PC-9 (cell line): ENCODE measurements at regions not wholly inside any gene's neighbourhood (a gene's known extent, or its start where the extent isn't known, plus 50 kb on each side); places are given as distances from the start of the nearest gene placed in this dataset.
"Not testable (repeated sequence)": the region's sequence is repeated elsewhere in the genome, so short reads cannot be mapped to it uniquely, and the experiment has no call there.

Experiments
- BruUV-seq: library from RNA; stranded (reverse); fragments of 400-500 nt; replicated peaks from 2 replicates; lab custom pipeline; 2021; lab: Mats Ljungman, UMichigan
- CTCF ChIA-PET: fragments of 300-600 bp; sonication (Branson Sonifier 250); formaldehyde crosslinking; loops from one replicate; lab custom pipeline; 2022; ENCODE audit warnings: antibody characterized with exemption; lab: Charles Lee
- POLR2A ChIA-PET: fragments of 300-600 bp; sonication (Branson Sonifier 250); formaldehyde crosslinking; loops from one replicate; lab custom pipeline; 2022; ENCODE audit warnings: antibody characterized with exemption; ENCODE audit not compliant: unreplicated experiment; lab: Charles Lee
- DNase-seq, 2 experiments: peaks; one replicate each; pipeline versions ENCODE4 v3.0.0 to v3.0.0-alpha.2; 2015 to 2022; ENCODE audit warnings: mixed read lengths in 1 of 2
- H2AFZ ChIP-seq: fragments of 200-600 bp; sonication (generic); 2 replicates; pipeline ENCODE4 v1.8.1; 2017; ENCODE audit warnings: antibody characterized with exemption
- H3F3A ChIP-seq: fragments of 200-600 bp; sonication (generic); 2 replicates; pipeline ENCODE4 v1.8.1; 2017; ENCODE audit warnings: antibody characterized with exemption, mild to moderate bottlenecking, low read depth; ENCODE audit not compliant: insufficient read depth
- H3K27ac ChIP-seq: fragments of 200-600 bp; sonication (generic); 2 replicates; pipeline ENCODE4 v1.6.1; 2016; ENCODE audit warnings: mixed run types
- H3K27me3 ChIP-seq: fragments of 200-600 bp; sonication (generic); 2 replicates; pipeline ENCODE4 v1.6.1; 2016; ENCODE audit warnings: low read depth, mixed run types; ENCODE audit not compliant: insufficient read depth
- H3K36me3 ChIP-seq: fragments of 200-600 bp; sonication (generic); 2 replicates; pipeline ENCODE4 v1.6.1; 2016; ENCODE audit warnings: low read depth, mixed run types
- H3K4me1 ChIP-seq: fragments of 200-600 bp; sonication (generic); replicated peaks from 2 replicates; pipeline ENCODE4 v1.6.1; 2016; ENCODE audit warnings: mixed run types; ENCODE audit not compliant: insufficient read depth
- H3K4me2 ChIP-seq: fragments of 200-600 bp; sonication (generic); 2 replicates; pipeline ENCODE4 v1.6.1; 2017; ENCODE audit warnings: mixed run types
- H3K4me3 ChIP-seq: fragments of 200-600 bp; sonication (generic); 2 replicates; pipeline ENCODE4 v1.6.1; 2016; ENCODE audit warnings: mixed run types
- H3K79me2 ChIP-seq: fragments of 200-600 bp; sonication (generic); 2 replicates; pipeline ENCODE4 v1.6.1; 2017; ENCODE audit warnings: low read depth, mixed run types
- H3K9me2 ChIP-seq: fragments of 200-600 bp; sonication (generic); 2 replicates; pipeline ENCODE4 v1.8.1; 2017; ENCODE audit warnings: mild to moderate bottlenecking; ENCODE audit not compliant: insufficient read depth
- H3K9me3 ChIP-seq: fragments of 200-600 bp; sonication (generic); 2 replicates; pipeline ENCODE4 v1.8.1; 2016; ENCODE audit warnings: low read depth; ENCODE audit not compliant: insufficient read depth
- H4K20me1 ChIP-seq: fragments of 200-600 bp; sonication (generic); 2 replicates; pipeline ENCODE4 v1.8.1; 2017; ENCODE audit not compliant: insufficient read depth
- EZH2 ChIP-seq: fragments of 200-600 bp; sonication (generic); IDR thresholded peaks from 2 replicates; pipeline ENCODE4 v1.8.0; 2017; ENCODE audit warnings: antibody characterized with exemption, low read depth
- intact Hi-C: fragments of 100-400 bp; cut with micrococcal nuclease; formaldehyde crosslinking; loops from one replicate; pipeline ENCODE4 v1.10.0; 2022; ENCODE audit not compliant: unreplicated experiment
- TF ChIP-seq, protein P1 (sequence below): fragments of 200-600 bp; sonication (generic); conservative IDR thresholded peaks from 2 replicates; pipeline ENCODE4 v1.6.1; 2017; ENCODE audit warnings: mixed run types, antibody characterized with exemption, mild to moderate bottlenecking, moderate library complexity

DNA sequence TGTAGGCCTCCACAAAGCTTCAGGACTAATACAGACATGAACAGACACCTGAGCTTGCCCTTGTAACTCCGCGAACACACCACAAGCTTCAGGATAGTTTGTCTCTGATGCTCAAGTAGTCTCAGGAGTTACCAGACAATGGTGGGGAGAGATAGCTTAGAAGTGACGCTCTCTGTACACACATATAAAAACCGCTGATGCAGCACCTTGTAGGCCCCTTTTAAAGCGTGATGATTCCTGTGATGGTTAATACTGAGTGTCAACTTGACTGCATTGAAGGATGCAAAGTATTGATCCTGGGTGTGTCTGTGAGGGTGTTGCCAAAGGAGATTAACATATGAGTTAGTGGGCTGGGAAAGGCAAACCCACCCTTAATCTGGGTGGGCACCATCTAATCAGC is 78.7 kb downstream of the MAGED4 start:
- Histone ChIP-seq H3F3A (no peaks in the 10 kb centered on the region), H3K4me2 (no peak overlapping the region), H3K27me3 (no peaks in the 10 kb centered on the region), H3K9me3 (no peaks in the 10 kb centered on the region), H2AFZ (no peak overlapping the region), H4K20me1 (no peaks in the 10 kb centered on the region), H3K4me1 (0 out of 2 replicates have a peak, but pooled peaks cover 4% of the 10 kb centered on the region), H3K79me2 (no peaks in the 10 kb centered on the region), H3K4me3 (no peak overlapping the region), H3K36me3 (no peaks in the 10 kb centered on the region), H3K9me2 (no peaks in the 10 kb centered on the region), H3K27ac (no peak overlapping the region)
- ChIA-PET CTCF (no interaction called here), POLR2A (no interaction called here)
- no peak for DNase-seq
- TF ChIP-seq, protein P1, sequence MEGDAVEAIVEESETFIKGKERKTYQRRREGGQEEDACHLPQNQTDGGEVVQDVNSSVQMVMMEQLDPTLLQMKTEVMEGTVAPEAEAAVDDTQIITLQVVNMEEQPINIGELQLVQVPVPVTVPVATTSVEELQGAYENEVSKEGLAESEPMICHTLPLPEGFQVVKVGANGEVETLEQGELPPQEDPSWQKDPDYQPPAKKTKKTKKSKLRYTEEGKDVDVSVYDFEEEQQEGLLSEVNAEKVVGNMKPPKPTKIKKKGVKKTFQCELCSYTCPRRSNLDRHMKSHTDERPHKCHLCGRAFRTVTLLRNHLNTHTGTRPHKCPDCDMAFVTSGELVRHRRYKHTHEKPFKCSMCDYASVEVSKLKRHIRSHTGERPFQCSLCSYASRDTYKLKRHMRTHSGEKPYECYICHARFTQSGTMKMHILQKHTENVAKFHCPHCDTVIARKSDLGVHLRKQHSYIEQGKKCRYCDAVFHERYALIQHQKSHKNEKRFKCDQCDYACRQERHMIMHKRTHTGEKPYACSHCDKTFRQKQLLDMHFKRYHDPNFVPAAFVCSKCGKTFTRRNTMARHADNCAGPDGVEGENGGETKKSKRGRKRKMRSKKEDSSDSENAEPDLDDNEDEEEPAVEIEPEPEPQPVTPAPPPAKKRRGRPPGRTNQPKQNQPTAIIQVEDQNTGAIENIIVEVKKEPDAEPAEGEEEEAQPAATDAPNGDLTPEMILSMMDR = no peak
- no peak for TF ChIP-seq EZH2
- no TSS peak for BruUV-seq
- intact Hi-C loops = loop anchor here (5.0 kb wide), 1 partner anchor 651 kb away; no protein-coding TSS in a partner anchor

DNA sequence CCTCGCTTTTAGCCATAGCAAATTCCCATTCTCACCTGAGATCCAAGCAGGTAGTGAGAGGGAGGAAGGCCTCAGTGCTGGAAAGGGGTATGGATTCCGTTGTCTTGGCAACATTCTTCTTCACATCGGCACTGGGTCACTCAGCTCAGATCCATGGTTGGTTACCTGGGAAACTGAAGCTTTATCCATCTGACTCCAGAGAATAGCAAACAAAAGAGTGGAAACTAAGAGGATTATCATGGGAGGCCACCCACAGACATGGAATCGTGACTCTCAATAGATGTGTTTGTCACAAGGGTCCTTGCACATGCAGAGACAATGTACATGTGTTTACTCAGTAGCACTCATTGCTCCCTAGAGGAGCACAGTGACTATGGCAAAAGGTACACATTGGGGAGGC is 81.0 kb downstream of the MAGED4 start:
- intact Hi-C loops = no loop called here
- H3K27ac ChIP-seq = no peak overlapping the region
- CTCF ChIA-PET = no interaction called here
- H3K27me3 ChIP-seq = no peaks in the 10 kb centered on the region
- H3K9me2 ChIP-seq = no peaks in the 10 kb centered on the region
- H3K4me2 ChIP-seq = no peak overlapping the region
- no peaks in the 10 kb centered on the region for H3K79me2 ChIP-seq
- no peak overlapping the region for H3K4me3 ChIP-seq
- no peaks in the 10 kb centered on the region for H3K9me3 ChIP-seq
- no peak overlapping the region for H2AFZ ChIP-seq
- H4K20me1 ChIP-seq = no peaks in the 10 kb centered on the region
- DNase-seq = no peak
- POLR2A ChIA-PET = no interaction called here
- TF ChIP-seq, protein P1 = no peak
- TF ChIP-seq EZH2 = no peak
- H3K4me1 ChIP-seq = 0 out of 2 replicates have a peak, but pooled peaks cover 4% of the 10 kb centered on the region
- BruUV-seq = no TSS peak
- no peaks in the 10 kb centered on the region for H3F3A ChIP-seq
- H3K36me3 ChIP-seq = no peaks in the 10 kb centered on the region

DNA sequence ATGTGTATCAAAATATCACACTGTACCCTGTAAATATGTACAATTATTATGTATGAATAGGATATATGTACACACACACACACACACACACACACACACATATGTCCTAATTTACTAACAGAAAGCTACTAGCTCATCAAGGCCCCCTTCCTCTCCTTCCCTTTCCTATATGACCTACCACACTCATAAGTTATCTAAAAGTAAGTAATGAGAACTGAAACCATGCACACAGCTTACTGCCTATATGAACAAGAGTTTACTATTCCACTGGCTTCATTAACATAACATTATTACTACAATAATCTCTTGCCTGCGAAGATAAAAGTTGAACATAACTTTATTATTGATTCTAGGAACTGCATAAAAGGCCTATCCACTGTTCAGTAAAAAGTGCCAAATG is 83.8 kb downstream of the MAGED4 start:
- H3K9me3 ChIP-seq, H3K4me3 ChIP-seq, intact Hi-C loops, H3K4me2 ChIP-seq, DNase-seq, H3K4me1 ChIP-seq, CTCF ChIA-PET, H3F3A ChIP-seq, H3K36me3 ChIP-seq, H2AFZ ChIP-seq, H3K79me2 ChIP-seq, H3K9me2 ChIP-seq, POLR2A ChIA-PET, H4K20me1 ChIP-seq, H3K27me3 ChIP-seq, BruUV-seq, H3K27ac ChIP-seq: not testable (repeated sequence)

DNA sequence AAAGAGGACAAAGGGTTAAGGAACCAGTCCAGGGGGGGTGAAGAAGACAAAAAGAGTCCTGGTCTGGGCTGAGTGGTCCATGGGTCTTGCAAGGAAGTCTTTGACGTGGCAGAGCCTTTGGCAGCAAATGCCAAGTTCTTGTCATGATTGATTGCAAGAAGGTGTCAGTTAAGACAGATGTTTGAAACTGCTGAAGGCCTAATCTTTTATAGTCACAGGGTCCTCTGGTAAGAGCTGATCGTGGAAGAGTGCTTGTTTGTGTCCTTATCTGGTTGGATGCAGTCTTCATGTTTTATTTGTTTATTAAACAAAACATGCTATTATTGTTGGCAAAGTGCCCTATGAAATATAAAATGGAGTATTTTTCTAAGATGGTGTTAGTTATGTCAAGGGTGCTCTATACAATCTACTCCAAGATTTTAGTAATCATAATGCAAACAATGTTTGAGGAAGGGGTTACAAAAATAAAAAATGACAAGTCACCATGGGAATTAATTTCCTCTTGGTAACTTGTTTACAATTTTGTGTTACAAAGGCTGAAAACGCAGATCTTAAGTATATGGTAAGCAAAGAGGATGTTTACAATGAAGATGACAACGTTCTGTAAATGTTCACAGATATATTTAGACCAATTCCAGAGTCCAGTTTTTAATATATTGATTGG is 85.9 kb downstream of the MAGED4 start:
- Histone ChIP-seq H3K4me3 (no peak overlapping the region), H3F3A (no peaks in the 10 kb centered on the region), H3K27ac (no peak overlapping the region), H3K79me2 (no peaks in the 10 kb centered on the region), H3K27me3 (no peaks in the 10 kb centered on the region), H3K9me2 (no peaks in the 10 kb centered on the region), H2AFZ (no peak overlapping the region), H3K4me1 (no peaks in the 10 kb centered on the region), H3K9me3 (no peaks in the 10 kb centered on the region), H4K20me1 (no peaks in the 10 kb centered on the region), H3K36me3 (no peaks in the 10 kb centered on the region), H3K4me2 (no peak overlapping the region)
- no TSS peak for BruUV-seq
- TF ChIP-seq EZH2 = no peak
- TF ChIP-seq, protein P1 = no peak
- DNase-seq = no peak
- ChIA-PET CTCF (no interaction called here), POLR2A (no interaction called here)
- intact Hi-C loops = no loop called here
